NCI-H1694 (cell line): ENCODE measurements at regions not wholly inside any gene's neighbourhood (a gene's known extent, or its start where the extent isn't known, plus 50 kb on each side); places are given as distances from the start of the nearest gene placed in this dataset.

Source experiments
- DNase-seq: peaks from one replicate; lab custom pipeline; 2025; lab: John Stamatoyannopoulos, UW

- DNase-seq: no peak
These were observed 436.8 kb downstream of the BCL11B start for GRCh38 chr14:98835051-98835824.

- DNase-seq: no peak
These were observed 436.2 kb downstream of the BCL11B start for GRCh38 chr14:98835825-98836100.

GRCh38 chr14:98840091-98840490 is 431.9 kb downstream of the BCL11B start:
- no peak for DNase-seq

- DNase-seq: no peak
These were observed 431.5 kb downstream of the BCL11B start for GRCh38 chr14:98840511-98840910.

GRCh38 chr14:98844456-98844855 is 427.5 kb downstream of the BCL11B start:
- DNase-seq: no peak

GRCh38 chr14:98847521-98848468 is 424.2 kb downstream of the BCL11B start:
- no peak for DNase-seq

- no peak for DNase-seq
These were observed 418.8 kb downstream of the BCL11B start for GRCh38 chr14:98853063-98853729.

- no peak for DNase-seq
These were observed 415.9 kb downstream of the BCL11B start for GRCh38 chr14:98855926-98856715.

GRCh38 chr14:98858158-98858557 is 413.8 kb downstream of the BCL11B start:
- DNase-seq: no peak

GRCh38 chr14:98858561-98858960 is 413.4 kb downstream of the BCL11B start:
- DNase-seq: no peak

- DNase-seq: no peak
These were observed 412.7 kb downstream of the BCL11B start for GRCh38 chr14:98859301-98859700.

- DNase-seq: no peak
These were observed 407.8 kb downstream of the BCL11B start for GRCh38 chr14:98864211-98864610.

- DNase-seq: no peak
These were observed 404.9 kb downstream of the BCL11B start for GRCh38 chr14:98867146-98867545.

GRCh38 chr14:98867726-98868125 is 404.3 kb downstream of the BCL11B start:
- no peak for DNase-seq

- DNase-seq: no peak
These were observed 403.1 kb downstream of the BCL11B start for GRCh38 chr14:98868866-98869265.

GRCh38 chr14:98871796-98872195 is 400.2 kb downstream of the BCL11B start:
- no peak for DNase-seq

GRCh38 chr14:98877065-98877464 is 394.9 kb downstream of the BCL11B start:
- no peak for DNase-seq

GRCh38 chr14:98878282-98878681 is 393.7 kb downstream of the BCL11B start:
- no peak for DNase-seq

- no peak for DNase-seq
These were observed 385.0 kb downstream of the BCL11B start for GRCh38 chr14:98886982-98887381.

- no peak for DNase-seq
These were observed 383.7 kb downstream of the BCL11B start for GRCh38 chr14:98888281-98888680.

GRCh38 chr14:98888927-98889835 is 382.8 kb downstream of the BCL11B start:
- DNase-seq: no peak
